DMS153 treated with DMSO at 0.1 percent for 48 hours (cell line): ENCODE measurements at regions not wholly inside any gene's neighbourhood (a gene's known extent, or its start where the extent isn't known, plus 50 kb on each side); places are given as distances from the start of the nearest gene placed in this dataset.

Experiments
- DNase-seq: peaks from one replicate; lab custom pipeline; 2025; ENCODE audit not compliant: unreplicated experiment; lab: John Stamatoyannopoulos, UW

DNA sequence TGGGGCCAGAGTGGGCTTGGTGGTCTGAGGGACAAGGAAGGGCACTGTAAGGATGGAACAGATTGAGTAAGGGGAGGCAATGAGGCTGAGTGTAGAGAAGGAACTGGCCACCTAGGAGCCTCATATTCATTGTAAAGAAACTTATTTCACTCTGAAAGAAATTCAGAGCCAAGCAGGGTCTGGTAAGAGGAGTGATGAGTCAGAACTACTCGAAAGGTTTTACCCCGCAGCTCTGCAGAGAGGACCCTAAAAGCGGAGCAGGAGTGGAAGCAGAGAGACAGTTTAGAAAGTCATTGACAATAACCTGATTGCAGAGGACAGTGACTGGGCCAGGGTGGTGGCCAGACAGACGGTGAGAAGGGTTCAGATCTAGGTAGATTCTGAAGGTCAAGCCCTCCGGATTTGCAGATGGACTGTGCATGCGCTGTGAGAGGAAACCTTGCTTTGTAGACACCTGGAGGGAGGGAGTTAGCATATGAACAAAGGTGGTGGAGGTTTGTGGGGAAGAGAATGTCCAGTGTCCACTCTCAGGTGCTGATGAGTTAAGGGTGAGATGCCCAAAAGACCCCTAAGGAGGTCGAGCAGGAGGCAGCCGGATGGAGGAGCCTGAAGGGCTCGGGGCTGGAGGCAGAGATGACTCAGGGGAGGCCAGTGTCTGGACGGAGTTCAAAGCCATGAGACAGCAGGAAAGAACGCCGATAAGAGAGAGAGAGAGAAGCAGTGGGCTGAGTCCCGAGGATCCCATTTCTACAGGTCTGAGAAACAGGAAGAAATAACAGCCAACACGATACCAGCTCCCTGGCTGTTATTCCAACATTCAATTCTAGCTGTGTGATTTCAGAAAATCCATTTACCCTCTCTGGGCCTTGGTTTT is 546.0 kb downstream of the BRD1 start:
- DNase-seq, result no peak

DNA sequence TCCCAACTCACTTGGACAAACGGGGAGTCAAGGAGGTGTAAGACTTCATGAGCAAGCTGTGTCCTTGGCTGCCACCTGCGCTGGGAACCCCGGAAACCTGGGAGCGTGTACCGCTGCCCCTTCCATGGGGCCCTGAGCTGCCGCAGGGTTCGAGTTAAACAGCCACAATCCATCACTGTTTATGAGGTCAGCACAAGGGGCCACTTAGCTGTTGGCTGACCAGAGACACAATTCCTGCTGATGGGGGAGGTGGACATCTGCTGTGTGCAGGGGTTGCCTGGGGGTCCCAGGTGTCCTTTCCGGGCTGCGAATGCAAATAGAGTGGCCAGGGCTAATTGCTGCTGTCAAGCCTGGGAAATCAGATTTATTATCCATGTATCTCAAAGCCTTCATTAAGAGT is 549.3 kb downstream of the BRD1 start:
- DNase-seq, result no peak

DNA sequence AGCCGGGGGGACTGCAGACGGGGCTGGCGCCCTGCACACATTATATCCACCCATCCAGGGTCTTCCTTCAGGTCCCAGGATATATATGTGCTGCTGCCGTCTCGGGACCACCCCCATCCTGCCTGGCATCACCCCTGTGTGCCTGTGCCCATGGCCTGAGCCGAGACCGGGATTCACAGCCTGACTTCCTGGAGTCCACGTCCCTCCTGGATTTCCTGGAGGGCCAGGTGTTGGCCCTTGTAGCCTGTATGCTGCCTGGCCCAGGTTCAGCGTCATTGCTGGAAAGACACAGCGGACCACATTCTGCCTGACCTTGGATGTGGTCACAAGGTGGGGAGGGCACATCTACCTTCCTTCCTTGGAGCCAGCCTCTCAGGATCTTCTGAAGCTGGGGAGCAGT is 551.1 kb downstream of the BRD1 start:
- DNase-seq, result no peak

DNA sequence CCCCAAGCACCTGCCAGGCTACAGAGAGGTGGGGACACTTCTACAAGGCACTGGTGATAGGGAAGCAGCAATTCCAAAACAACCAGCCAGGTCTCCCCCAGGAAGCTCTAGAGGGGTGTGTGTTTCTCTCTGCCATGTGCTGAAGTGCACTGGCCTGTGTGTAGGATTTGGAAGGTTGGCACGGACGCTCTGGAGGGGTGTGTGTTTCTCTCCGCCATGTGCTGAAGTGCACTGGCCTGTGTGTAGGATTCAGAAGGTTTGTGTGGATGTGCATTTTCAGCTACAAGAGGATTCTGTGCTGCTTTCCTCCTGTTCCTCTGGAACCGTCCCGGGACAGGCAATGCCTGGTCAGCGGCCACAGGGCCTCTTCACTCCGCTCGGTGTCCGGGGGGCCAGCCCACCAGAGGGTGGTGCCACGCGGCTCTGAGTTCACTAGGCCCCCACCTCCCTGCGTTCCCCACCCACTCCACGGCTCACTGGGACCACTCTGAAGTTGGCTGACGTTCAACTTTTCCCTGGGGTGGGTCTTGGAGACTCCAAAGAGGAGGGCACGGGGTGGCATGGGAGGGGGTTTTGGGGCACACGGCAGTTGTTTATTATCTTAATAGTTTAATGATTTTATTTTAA is 552.8 kb downstream of the BRD1 start:
- DNase-seq, result no peak

DNA sequence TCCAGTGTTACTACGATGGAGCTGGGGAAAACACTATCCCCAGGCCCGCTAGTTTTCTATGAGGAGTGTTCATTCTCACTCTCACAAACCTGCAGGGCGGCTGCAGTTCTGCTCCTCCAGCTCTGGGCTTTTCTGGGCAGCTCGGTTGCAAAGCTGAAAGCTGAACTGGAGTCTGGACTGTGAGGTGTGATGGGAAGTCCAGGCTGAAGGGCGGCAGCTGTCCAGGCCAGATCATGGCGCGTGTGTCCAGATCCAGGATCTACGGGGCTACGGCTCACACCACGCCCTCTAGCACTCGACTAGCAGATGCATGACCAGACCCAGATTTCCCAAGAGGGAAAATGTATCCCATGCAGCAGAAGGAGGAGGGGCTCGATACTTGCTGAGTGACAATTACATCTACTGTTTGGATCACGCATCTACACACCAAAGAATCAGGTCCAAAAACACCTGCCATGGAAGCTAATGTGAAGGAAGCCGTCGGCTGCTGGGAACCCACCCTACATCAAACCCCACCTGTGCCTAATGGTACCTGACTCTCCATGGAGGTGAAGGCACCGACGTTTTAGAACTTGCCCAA is 555.0 kb downstream of the BRD1 start:
- DNase-seq, result no peak

DNA sequence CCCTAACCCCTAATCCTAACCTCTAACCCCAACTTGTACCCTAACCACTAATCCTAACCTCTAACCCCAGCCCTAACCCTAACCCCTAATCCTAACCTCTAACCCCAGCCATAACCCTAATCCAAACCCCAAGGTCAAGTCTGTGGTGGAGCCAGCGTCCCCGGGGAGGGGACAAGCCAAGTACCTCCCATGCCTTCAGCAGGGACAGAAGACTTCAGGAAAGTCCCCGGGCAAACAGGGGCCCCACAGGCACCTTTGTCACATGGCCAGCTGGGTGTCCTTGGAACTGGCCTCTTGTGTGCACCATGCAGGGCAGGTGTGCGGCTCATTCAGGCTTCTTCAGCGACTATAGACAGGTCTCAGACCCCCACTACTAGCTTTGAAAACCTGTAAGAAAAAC is 555.8 kb downstream of the BRD1 start:
- no peak for DNase-seq

DNA sequence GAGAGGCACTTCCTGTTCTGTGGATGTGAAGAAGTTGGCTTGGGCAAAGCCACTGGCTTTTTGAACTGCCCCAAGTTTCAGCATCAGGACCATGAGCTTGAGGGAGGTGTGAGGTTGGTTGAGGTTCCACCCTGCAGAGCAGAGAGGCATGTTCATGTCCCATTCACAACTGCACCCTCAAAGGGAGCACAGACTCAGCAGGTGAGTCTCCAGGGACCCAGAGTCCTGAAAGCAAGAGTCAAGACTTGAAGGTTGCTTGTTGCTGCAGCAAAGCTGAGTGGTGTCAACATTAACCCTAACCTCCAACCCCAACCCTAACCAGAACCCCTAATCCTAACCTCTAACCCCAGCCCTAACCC is 556.3 kb downstream of the BRD1 start:
- no peak for DNase-seq

DNA sequence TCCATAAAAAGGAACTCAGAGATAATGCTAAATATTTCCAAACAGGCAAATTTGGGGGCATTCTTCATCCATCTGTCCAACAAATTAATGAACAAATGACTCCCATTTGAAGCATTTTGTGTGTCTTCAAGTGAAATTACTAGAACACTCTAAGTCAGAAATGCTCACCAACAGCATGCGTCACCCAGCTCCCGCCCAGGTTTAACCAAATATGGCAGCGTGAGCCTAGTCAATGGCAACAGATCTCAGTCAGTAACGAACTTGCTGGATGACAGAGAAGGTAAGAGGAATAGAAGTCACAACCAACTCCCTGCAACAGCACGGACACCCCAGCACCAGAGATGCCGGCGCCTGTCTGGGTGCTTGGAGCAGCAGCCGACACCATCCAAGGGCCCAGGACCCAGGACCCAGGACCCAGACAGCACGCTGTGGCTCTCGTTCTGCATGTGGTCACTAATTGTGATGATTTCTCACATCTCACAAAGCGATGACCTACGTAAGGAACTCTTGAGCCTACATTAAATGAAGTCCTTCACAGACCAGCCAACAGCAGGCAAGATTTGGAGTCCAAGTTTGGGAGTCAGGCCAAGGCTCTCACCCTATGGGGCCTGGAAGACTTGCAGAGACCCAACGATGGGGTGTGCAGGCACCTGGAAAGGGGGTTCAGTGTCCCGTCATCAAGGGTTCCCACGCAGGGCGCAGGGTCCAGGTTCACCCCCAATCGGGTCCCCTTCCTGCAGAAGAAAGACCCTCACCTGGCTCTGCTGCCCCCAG is 556.9 kb downstream of the BRD1 start:
- DNase-seq, result no peak

DNA sequence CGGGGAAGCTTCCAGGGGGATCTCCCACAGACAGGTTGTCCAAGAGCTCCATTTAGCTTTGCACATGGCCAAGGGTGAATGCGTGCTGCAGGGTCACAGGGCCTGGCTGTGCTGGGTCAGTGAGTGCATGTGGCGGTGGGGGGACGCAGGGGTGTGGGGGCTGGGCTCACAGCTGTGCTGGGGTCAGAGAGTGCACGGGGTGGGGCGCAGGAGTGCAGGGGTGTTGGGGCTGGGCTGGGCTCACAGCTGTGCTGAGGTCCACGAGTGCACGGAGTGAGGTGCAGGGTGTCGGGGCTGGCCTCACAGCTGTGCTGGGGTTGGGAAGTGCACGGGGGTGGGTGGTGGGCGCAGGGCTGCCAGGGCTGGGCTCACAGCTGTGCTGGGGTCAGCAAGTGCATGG is 557.7 kb downstream of the BRD1 start:
- DNase-seq, result no peak

DNA sequence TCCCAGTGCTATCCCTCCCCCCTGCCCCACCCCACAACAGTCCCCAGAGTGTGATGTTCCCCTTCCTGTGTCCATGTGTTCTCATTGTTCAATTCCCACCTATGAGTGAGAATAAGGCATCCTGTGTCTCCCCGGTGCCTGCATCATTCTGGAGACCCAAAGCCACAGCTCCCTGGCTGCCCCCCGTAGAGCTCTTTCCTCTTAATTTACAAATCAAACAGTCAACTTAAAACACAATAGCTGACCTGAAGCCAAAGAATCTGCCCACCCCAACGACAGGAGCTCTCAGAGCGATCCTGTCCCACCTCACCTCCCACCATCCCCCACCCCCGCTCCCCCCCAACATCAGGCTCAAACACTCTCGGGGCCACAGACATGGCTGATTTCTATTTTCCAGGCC is 558.3 kb downstream of the BRD1 start:
- DNase-seq, result no peak

DNA sequence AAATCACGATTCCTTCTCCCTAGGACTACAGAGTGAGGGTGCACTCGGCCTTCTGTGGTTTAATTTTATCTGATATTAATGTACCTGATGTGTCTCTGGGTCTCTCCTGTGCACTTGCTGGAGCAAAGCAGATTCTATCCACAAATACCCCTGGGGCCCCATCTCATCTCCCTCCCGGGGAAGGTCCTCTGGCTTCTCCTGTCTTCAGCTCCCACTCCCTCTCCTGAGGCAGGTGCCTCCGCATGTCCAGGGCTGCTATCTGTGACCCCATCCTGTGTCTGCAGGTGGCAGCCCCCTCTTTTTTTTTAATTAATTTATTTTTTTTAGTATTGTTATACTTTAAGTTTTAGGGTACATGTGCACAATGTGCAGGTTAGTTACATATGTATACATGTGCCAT is 558.7 kb downstream of the BRD1 start:
- no peak for DNase-seq

DNA sequence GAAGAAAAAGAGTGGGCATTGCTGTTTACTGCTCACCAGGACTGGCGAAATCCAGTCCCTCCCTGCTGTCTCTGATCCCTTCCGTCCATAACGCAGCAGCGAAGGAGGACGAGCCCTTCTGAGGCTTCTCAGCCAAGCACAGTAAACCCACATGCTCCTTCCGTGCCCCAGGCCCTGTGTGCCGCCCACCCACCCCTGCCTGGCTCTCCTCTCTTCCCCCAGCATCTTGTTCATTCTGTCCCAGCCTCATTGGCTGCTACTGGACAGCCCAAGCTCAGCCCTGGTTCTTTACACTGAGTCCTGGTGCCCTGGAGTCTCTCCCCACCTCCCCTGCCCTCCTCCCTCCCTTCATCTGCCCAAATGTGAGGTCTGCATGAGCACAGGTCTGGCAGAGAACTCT is 559.7 kb downstream of the BRD1 start:
- no peak for DNase-seq

DNA sequence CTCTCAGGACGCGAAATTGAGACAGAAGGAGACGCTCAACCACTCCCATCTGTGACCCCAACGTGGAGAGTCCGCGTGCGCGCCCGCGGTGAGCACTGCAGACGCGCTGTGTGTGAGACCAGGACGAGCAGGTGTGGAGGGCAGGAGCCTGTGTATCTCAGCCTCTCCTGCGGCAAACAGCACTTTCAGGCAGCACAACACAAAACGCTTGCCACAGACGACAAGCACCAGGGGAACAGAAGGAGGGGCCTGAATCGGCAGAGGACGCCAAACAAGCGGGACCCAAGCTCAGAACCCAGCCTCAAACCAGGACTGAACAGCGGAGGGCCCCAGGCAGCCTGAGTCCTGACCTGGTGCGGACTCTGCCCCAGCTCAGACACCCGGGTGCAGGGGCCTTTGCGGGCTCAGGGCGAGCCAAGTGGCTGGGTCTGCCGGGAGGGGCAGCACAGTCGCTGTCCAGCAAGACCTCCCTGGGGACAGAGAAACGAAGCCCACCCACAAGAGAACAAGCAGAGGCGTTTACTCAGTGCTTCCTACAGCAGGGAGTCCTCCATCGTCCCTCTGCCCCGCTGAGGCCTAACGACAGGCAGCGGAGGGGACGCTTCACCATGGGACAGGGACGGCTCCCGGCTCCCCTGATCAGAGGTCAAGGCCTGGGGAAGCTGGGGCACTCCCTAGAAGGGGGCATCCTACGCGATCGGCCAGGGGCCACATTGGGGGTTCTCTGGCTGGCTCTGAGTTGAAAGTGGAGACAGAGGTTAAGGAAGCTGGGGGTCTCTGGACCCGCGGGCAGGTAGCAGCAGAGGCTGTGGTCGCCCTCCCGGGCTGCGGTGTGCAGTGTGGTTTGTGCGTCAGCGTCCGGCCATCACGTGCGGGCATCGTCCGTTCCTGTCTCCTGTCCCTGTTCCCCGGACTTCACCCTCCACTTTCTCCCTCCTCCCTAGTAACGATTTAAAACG is 560.8 kb downstream of the BRD1 start:
- DNase-seq, result no peak

DNA sequence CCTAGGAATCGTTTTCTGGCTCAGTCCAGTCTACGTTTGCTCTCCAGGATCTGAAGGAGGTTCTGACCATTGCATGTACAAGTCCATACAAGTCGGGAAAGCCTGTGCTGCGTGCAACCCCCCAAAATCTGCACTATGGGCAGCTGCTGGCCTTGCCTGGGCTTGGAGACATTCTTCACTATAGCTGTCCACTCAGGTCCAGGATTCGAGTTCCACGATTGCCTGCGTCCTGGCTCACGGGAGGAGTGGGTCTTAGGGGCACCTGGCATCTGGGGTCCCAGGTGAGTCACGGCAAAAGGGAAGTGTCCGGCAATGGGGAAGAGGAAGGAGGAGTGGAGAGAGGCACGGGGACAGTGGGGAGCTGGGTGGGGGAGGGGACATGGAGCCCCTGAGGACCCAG is 563.0 kb downstream of the BRD1 start:
- DNase-seq, result no peak

DNA sequence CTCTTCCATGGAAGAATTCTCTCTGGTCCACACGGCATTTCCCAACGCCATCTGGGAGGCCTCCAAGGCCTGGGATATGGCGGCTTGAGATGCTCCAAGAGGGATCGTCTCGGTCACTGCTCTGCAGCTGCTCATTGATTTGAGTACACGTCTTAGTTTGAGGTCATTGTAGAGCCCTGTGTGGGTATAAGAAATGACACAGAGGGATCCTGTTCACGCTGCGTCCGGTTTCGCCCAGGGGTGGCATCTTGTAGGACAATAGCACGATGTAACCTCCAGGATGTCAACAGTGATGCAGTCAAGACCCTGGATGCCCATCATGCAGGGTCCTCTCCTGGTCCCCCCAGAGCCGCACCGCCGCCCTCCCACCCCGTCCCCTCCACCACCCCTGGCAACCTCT is 564.6 kb downstream of the BRD1 start:
- DNase-seq, result no peak

DNA sequence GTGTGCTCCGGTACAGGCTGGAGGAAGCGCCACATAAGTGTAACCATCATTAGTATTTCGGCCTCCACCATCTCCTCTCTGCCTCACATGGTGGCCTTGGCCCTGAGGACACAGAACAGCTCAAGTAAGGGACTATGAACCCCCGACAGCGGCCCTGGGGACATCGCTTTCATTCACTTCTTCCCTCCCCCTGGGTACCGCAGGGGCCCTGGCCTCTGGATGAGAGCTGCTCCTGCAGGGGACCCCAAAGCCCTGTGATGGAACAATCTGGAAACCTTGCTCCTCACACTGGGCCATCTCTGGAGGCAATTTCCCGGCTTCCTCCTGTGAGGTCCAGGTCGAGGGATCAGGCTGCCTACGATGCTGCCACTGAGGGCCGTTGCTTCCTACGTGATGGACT is 565.5 kb downstream of the BRD1 start:
- no peak for DNase-seq

DNA sequence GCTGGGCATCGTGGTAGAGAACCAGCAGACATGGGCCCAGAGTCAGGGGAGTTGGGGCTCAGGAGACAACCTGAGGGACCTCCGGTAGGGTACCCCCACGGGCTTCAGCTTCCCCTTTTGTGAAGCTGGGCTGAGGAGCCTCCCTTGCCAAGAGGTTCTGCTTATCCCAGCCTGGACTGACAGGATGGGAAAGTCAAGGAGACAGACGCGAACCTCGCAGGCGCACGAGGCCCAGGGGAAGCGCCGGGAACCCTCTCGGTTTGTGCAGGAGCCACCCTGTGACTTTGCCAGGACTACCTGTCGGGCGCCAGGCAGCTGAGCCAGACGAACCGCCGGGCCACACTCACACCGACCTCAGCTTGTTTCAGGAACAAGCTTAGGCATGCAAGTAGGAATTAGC is 566.1 kb downstream of the BRD1 start:
- no peak for DNase-seq

DNA sequence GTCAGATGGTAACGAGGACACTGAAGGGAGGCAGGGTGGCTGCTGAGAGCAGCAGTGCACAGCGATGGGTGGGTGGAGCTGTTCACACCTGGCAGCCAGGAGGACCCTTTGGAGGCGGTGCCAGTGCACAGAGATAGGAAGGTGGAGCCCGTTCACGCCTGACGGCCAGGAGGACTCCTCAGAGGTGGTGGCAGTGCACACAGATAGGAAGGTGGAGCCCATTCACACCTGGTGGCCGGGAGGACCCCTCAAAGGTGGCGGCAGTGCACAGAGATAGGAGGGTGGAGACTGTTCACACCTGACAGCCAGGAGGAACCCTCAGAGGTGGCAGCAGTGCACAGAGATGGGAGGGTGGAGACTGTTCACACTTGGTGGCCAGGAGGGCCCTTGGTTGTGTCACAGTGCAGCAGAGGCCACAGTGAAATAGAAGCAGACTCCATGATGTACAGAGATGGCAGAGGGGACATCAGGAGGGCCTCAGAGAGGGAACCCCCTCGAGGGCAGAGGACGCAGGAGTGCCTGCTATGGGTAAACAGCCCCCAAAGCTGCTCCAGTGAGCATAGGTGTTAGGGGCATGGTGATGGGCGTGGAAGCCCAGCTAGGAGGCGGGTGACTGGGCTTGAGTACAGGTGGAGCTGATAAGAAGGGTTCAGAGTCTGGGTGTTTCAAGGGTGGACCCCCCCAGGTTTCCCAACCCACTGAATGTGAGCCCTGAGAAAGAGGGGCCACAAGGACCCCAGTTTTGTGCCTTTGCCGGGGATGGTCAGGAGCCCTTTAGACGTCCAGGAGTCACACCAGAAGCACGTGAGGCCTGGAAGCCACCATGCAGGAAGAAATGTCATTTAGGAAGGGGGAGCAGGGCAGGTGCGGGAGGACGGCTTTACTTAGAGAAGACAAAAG is 566.7 kb downstream of the BRD1 start:
- DNase-seq, result no peak

DNA sequence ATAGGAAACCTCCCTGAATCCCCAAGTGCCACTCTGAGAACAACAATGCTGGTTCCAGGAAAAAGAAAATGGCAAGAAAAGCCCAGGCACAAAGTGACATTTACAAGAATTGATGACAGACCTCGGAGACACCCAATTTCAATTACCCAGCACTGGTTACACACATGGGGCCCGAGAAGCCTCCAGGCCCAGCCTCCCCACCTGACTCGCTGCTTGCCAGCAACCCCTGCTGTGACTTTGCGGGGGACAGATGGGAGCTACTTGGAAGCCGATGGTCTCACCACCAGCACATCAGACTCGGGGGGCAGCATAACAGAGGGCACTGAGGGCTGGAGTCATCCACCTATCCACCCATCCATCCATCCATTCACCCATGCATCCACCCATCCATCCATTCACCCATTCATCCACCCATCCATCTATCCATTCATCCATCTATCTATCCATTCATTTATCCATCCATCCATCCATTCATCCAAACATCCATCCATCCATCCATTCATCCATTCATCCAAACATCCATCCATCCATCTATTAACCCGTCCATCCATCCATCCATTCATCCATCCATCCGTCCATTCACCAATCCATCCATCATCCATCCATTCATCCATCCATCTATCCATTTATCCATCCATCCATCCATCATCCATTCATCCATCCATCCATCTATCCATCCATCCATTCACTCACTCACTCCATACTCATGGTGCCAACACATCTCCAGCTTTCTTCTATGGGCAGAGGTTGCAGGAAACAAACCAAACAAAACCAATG is 567.6 kb downstream of the BRD1 start:
- DNase-seq, result no peak
